ACHN (cell line): ENCODE measurements at regions not wholly inside any gene's neighbourhood (a gene's known extent, or its start where the extent isn't known, plus 50 kb on each side); places are given as distances from the start of the nearest gene placed in this dataset.

ENCODE experiments used
- DNase-seq: peaks from one replicate; pipeline ENCODE4 v3.0.0-alpha.2; 2015
- in situ Hi-C: cut with HindIII; loops from 2 replicates; pipeline ENCODE4 v1.10.0; 2017; ENCODE audit warnings: low sequenced_read_pairs, low pct_ligation_motif_present, low pct_unique_long_range_greater_than_20kb

- in situ Hi-C loops: no loop called here
- DNase-seq: no peak
Measured at GRCh38 chr14:104286086-104286485, 147.7 kb downstream of the KIF26A start.

- in situ Hi-C loops: no loop called here
- DNase-seq: no peak
Measured at GRCh38 chr14:104286496-104286895, 148.1 kb downstream of the KIF26A start.

- in situ Hi-C loops: no loop called here
- DNase-seq: no peak
Measured at GRCh38 chr14:104287301-104288009, 149.1 kb downstream of the KIF26A start.

- DNase-seq: no peak
- in situ Hi-C loops: no loop called here
Measured at GRCh38 chr14:104288272-104288671, 149.9 kb downstream of the KIF26A start.

- in situ Hi-C loops: no loop called here
Measured at GRCh38 chr14:104289507-104289906, 151.1 kb downstream of the KIF26A start.

GRCh38 chr14:104290058-104290667 is 151.8 kb downstream of the KIF26A start:
- in situ Hi-C loops: no loop called here
- no peak for DNase-seq

More at GRCh38 chr14:104289507-104289906, 151.1 kb downstream of the KIF26A start:
- no peak for DNase-seq

GRCh38 chr14:104290756-104291122 is 152.4 kb downstream of the KIF26A start:
- DNase-seq: no peak
- in situ Hi-C loops: no loop called here

- in situ Hi-C loops: no loop called here
- DNase-seq: no peak
Measured at GRCh38 chr14:104291123-104292000, 153.0 kb downstream of the KIF26A start.

GRCh38 chr14:104292084-104292970 is 153.9 kb downstream of the KIF26A start:
- in situ Hi-C loops: no loop called here
- no peak for DNase-seq

GRCh38 chr14:104293231-104293841 is 154.9 kb downstream of the KIF26A start:
- in situ Hi-C loops: no loop called here
- DNase-seq: no peak

GRCh38 chr14:104293851-104294627 is 155.7 kb downstream of the KIF26A start:
- in situ Hi-C loops: no loop called here

GRCh38 chr14:104294628-104294982 is 156.2 kb downstream of the KIF26A start:
- DNase-seq: no peak
- in situ Hi-C loops: no loop called here

More at GRCh38 chr14:104293851-104294627, 155.7 kb downstream of the KIF26A start:
- no peak for DNase-seq

GRCh38 chr14:104294983-104295680 is 156.7 kb downstream of the KIF26A start:
- DNase-seq: no peak
- in situ Hi-C loops: no loop called here

GRCh38 chr14:104295681-104296387 is 157.4 kb downstream of the KIF26A start:
- in situ Hi-C loops: no loop called here

GRCh38 chr14:104296388-104297312 is 158.3 kb downstream of the KIF26A start:
- in situ Hi-C loops: no loop called here
- no peak for DNase-seq

More at GRCh38 chr14:104295681-104296387, 157.4 kb downstream of the KIF26A start:
- no peak for DNase-seq
